Left forelimb (tissue), 1 donor: ENCODE measurements at regions not wholly inside any gene's neighbourhood (a gene's known extent, or its start where the extent isn't known, plus 50 kb on each side); places are given as distances from the start of the nearest gene placed in this dataset.

Experiments
- DNase-seq: peaks from one replicate; pipeline ENCODE4 v3.0.0-alpha.2; 2018; ENCODE audit warnings: low spot score

- DNase-seq = no peak
Measured at GRCh38 chr4:176843710-176844109, 51.0 kb upstream of the VEGFC start.

- DNase-seq = no peak
Measured at GRCh38 chr4:176844448-176844847, 51.7 kb upstream of the VEGFC start.

- no peak for DNase-seq
Measured at GRCh38 chr4:176845636-176846035, 52.9 kb upstream of the VEGFC start.

- no peak for DNase-seq
Measured at GRCh38 chr4:176849076-176849475, 56.4 kb upstream of the VEGFC start.

GRCh38 chr4:176850436-176850835 lies 57.7 kb upstream of the VEGFC start:
- DNase-seq = no peak

- no peak for DNase-seq
Measured at GRCh38 chr4:176856421-176856820, 63.7 kb upstream of the VEGFC start.

GRCh38 chr4:176858839-176859238 lies 66.1 kb upstream of the VEGFC start:
- no peak for DNase-seq

GRCh38 chr4:176864238-176864637 lies 71.5 kb upstream of the VEGFC start:
- DNase-seq = no peak

GRCh38 chr4:176868676-176869075 lies 76.0 kb upstream of the VEGFC start:
- no peak for DNase-seq

- no peak for DNase-seq
Measured at GRCh38 chr4:176872461-176872860, 79.7 kb upstream of the VEGFC start.

GRCh38 chr4:176874721-176875445 lies 82.2 kb upstream of the VEGFC start:
- no peak for DNase-seq

GRCh38 chr4:176875446-176875930 lies 82.8 kb upstream of the VEGFC start:
- DNase-seq = no peak

GRCh38 chr4:176879380-176880116 lies 86.8 kb upstream of the VEGFC start:
- no peak for DNase-seq

- DNase-seq = no peak
Measured at GRCh38 chr4:176882206-176882605, 89.5 kb upstream of the VEGFC start.

GRCh38 chr4:176883108-176883550 lies 90.4 kb upstream of the VEGFC start:
- no peak for DNase-seq

GRCh38 chr4:176883681-176884418 lies 91.1 kb upstream of the VEGFC start:
- DNase-seq = no peak

GRCh38 chr4:176885224-176885623 lies 92.5 kb upstream of the VEGFC start:
- no peak for DNase-seq

- DNase-seq = no peak
Measured at GRCh38 chr4:176886135-176886534, 93.4 kb upstream of the VEGFC start.

GRCh38 chr4:176889776-176890175 lies 97.1 kb upstream of the VEGFC start:
- DNase-seq = no peak

GRCh38 chr4:176894498-176894897 lies 101.8 kb upstream of the VEGFC start:
- DNase-seq = no peak

GRCh38 chr4:176896211-176896610 lies 103.5 kb upstream of the VEGFC start:
- DNase-seq = no peak

GRCh38 chr4:176897226-176897625 lies 104.5 kb upstream of the VEGFC start:
- no peak for DNase-seq

GRCh38 chr4:176898791-176899190 lies 106.1 kb upstream of the VEGFC start:
- no peak for DNase-seq
